ENCODE measurements at regions not wholly inside any gene's neighbourhood (a gene's known extent, or its start where the extent isn't known, plus 50 kb on each side); places are given as distances from the start of the nearest gene placed in this dataset.

GRCh38 chr9:109715344-109715743, 64.7 kb upstream of the PALM2AKAP2 start:
- TF ChIP-seq CTCF (IDR thresholded peaks at IDR 0.05; ENCODE audit: extremely low read depth in 1 of 2, insufficient read depth in 1 of 2, low read depth in 1 of 2, low read length in 2 of 2), result no peak
- no peak for TF ChIP-seq MYC (IDR thresholded peaks at IDR 0.05; ENCODE audit: low read depth, low read length)
- no peak for TF ChIP-seq JUN (IDR thresholded peaks at IDR 0.05; ENCODE audit: borderline replicate concordance, insufficient read depth, insufficient read length, low read depth)
- no peak for TF ChIP-seq POLR2AphosphoS5 (IDR thresholded peaks at IDR 0.05; ENCODE audit: insufficient read depth, low read depth, low read length)

All from endothelial cell of umbilical vein (primary cell).